GDM1 (cell line): ENCODE measurements at regions not wholly inside any gene's neighbourhood (a gene's known extent, or its start where the extent isn't known, plus 50 kb on each side); places are given as distances from the start of the nearest gene placed in this dataset.
"Not testable (repeated sequence)": the region's sequence is repeated elsewhere in the genome, so short reads cannot be mapped to it uniquely, and the experiment has no call there.

Source experiments
- DNase-seq: peaks from one replicate; lab custom pipeline; 2025; lab: John Stamatoyannopoulos, UW

DNA sequence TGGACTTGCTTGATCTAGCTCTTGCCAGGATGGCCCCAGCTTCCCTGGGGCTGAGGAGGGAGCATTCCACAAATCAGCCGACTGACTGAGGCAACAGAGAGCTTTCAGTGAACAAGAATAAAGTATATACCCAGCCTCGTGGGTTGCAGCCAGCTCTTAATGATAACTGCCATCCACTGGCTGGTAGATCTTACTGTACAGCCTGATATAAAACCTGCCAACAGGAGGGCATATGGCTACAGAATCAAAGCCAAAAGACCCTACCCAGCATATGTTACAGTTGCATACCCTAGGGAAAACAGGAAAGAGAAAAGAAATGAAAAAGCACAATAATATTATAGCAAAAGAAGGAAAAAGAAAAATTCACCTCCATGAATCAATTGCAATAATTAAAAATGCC, 775.9 kb upstream of the KIF2B start:
- no peak for DNase-seq

DNA sequence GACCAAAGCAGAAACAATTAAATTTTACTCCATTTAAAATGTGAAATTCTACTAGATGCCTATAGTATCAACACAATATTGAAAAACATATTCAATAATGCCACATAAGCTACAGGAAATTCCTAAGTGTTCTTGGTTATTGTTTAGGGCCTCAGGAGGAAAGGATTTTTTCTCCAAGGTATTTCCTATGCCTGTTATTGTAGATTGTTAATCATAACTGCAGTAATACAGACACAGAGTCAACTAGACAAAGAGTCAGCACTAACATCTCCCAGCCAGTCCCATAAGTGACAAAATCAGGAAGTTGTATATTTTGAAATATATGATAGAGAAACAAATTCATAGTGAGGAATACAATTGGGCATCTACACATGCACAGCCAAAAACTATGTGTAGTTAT, 782.7 kb upstream of the KIF2B start:
- DNase-seq = no peak

DNA sequence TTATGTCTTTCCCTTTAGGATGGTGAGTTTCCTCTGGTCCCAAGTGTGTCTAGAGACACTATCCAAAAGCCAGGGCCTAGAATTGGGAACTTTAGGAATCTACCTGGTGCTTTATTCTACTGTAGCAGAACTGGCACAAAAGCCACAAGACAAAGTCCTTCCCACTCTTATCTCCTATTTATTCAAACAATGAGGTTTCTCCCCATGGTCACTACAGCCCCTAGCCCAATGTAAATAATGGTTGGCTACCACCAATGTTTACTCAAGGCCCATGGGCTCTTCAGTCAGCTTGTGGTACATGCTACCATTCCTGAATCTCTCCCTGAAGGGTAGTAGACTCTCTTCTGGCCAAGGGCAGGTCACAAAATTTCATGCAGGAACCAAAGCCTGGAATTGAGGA, 789.4 kb upstream of the KIF2B start:
- no peak for DNase-seq

DNA sequence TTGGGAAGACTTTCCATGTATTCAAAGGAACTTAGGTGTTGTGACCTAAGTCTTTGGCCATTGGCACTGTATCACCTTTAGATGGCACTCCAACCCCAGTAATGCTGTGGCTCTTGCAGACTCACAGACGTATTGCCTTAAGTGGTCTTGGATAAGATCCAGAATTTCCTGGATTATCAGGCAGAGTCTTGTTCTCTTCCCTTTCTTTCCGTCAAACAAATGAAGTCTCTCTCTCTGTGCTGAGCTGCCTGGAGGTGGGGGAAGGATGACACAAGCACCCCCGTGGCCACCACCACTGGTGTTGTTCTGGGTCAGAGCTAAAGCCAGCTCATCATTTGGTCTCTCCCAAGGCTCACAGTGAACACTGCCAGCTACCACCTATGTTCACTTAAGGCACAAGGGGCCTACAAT, 789.9 kb upstream of the KIF2B start:
- DNase-seq = peak; percentile 7

DNA sequence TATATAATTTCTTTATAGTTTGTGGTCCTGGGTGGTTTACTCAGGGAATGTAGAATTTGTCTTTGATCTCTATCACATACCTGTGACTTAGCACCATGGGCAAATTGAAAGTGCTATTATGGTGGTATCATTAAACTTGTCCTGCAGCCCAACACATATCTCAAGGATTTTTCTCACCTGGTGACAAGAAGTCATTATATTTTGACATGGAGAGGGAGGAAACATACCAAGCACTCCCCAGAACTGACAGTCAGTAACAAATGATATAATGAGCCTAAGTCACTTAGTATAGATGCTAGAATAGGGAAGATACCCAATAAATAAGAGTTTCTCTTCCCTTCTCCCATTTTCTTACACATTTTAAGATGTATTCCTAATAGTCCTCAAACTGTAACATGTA, 805.5 kb upstream of the KIF2B start:
- DNase-seq = no peak

DNA sequence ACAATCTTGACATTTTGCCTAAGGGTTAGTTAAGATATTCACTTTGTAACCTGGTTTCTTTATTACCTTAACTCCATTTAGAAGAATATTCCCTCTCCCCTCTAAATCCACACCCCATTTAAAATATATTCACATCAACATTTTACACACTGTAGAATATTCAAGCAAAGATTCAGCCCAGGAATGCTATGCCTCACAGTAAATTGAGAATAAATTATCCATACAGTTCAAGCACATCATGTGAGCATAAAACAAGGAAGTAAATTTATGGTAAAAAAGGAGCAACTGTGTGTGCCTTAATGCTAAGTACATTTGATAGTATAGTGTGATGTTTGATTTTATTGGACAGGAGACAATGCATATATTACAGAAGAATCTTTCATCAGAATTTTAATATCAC, 806.6 kb upstream of the KIF2B start:
- no peak for DNase-seq

DNA sequence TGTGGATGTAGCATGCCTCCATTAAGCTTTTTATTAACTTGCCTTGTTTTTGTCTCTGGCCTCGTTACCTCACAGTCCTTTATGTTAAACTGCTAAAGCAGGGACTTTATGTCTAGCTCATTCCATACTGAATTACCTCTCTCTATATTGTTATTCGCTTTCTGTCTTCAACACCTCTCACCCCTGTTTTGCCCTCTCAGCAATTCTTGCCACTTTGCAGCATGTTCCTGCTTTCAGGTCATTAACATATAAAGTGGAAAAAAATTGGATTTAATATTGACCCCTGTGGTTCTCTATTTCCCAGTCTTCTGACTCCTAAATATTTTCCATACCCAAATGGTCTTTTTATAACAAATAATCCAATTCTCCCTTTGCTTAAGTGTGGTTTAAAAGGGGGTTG, 810.4 kb upstream of the KIF2B start:
- DNase-seq = no peak

DNA sequence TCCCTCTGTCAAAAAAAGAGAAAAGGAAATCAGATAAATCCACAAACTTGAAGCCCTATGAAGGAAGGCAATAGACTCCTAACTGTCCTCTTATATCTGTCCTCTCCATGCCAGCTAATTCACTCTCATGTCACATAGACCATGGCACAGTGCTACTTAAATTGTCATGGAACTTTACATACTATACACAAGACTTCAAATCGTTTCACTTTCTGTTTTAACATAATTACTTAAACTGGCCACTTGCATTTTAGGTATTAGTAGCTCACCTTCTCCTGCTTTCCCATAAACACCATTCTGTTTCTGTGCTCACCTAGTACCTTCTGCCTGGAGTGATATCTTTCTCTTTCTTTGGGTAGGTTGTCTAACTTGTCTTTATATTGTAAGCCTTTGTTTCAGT, 816.7 kb upstream of the KIF2B start:
- no peak for DNase-seq

DNA sequence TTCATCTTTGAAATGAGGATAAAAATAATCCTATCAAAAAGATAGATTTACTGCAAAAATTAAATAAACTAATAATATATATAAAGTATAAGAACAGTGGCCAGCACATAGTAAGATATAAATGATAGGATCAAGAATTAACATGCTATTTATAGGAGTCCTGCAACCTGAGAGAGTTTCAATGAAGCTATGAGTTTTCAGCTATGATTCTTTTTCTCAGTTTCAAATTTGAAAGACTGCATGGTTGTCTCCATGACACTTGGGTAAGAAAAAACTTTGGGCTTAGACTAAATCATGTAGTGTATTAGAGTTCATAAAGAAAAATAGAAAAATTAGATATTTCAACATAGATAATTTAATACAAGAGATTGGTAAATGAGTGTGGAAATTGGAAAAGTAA, 817.8 kb upstream of the KIF2B start:
- no peak for DNase-seq

DNA sequence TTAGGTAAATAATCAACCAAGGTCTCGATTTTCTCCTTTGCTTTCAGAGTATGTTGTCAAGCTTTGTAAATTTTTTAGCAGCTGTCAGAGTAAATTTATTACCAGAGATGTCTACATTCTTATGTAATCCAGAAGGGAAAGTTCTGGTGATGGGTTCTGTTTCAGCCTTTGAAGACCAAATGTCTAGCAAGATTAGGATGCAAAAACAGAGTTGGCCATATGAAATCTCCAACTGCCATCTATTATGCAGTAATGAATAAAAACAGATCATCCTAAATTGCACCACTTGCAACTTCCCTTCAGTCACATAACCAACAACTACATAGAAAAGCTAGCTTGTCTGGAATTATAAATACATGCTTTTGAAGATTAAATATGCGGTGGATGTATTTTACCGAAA, 826.8 kb upstream of the KIF2B start:
- DNase-seq = no peak

DNA sequence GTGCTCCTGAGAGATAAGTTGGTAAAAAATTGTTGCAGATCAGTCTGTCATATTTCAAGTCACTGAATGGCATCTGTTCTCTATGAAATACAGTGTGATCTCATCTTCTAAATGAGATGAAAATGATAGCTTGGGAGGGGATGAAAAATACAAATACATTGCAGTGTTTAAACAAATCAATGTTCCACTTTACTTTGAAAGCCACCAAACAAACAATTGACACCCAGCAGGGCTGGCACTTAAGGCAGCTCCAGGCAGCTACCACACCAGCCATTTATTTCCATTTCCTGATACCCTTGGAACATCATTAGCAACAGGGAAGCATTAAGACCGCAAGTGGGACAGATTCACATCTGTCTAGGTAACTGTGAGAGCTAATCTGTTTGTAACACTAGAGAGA, 827.6 kb upstream of the KIF2B start:
- no peak for DNase-seq

DNA sequence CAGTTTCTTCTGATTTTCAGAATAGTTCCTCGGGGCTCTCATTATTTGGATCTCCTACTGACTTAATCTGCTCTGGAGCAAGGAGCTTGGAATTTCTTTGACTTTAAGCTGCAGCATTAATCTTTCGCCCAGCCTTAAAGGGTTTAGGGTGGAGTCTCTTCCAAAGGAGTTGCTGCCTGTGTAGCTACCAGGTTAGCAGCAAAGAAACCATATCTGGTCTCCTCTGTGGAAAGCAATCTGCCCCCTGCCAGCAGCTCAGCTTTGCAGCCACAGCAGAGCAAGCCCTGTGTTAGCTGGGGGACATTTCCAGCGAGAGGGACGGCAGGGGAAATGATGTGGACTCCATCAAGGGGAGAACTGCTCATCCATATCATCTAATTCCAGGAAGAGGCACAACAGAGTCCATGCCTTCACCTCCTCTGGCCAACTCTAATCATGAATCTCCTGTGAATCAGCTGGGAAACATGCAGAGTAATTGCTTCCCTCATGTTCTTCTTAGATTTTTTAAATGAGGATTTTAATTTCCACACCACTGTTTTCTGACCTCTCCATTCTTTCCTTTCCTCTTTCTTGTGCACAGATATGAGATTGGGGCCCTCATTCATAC, 827.6 kb upstream of the CA10 start:
- DNase-seq = no peak

DNA sequence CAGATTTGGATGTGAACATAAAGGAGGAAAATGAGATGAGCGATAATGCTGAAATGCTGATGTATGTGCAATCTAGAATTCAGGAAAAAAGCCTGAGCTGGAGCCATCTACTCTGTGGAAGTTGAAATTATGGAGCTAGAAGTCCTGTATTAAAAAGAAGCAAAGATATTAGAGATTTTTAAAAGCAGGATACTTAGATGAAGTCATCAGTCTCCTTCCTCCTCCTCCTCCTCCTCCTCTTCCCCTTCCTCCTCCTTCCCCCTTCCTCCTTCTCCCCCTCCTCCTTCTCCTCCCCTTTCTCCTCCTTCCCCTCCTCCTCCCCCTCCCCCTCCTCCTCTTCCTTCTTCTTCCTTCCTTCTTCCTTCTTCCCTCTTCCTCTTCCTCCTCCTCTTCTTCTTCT, 823.8 kb upstream of the CA10 start:
- DNase-seq = no peak

DNA sequence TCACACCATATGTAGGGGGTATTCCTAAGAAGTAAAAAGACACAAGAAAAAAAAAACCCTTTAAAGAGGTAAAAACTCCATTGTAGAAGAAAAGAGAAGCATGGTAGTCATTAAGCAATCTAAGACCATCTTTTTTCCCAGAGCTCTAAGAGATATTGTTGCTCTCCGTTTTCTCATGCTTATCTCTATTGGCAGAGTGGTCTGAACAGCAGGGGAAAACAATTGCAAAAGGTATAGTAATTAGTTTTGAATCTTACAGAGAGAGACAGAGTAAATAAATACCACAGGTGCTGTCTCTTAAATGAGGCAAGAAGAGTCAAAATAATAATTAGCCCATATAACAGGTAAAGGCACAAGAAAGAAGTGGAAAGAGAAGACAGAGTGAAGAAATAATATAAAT, 821.4 kb upstream of the CA10 start:
- DNase-seq = no peak

DNA sequence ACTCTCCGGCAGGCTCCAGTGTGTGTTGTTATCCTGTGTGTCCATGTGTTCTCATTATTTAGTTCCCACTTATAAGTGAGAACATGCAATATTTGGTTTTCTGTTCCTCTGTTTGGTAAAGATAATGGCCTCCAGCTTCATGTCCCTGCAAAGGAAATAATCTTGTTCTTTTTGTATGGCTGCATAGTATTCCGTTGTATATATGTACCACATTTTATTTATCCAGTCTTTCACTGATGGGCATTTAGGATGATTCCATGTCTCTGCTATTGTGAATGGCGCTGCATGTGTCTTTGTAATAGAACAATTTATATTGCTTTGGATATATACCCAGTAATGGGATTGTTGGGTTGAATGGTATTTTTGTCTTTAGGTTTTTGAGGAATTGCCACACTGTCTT, 807.3 kb upstream of the CA10 start:
- DNase-seq = no peak

DNA sequence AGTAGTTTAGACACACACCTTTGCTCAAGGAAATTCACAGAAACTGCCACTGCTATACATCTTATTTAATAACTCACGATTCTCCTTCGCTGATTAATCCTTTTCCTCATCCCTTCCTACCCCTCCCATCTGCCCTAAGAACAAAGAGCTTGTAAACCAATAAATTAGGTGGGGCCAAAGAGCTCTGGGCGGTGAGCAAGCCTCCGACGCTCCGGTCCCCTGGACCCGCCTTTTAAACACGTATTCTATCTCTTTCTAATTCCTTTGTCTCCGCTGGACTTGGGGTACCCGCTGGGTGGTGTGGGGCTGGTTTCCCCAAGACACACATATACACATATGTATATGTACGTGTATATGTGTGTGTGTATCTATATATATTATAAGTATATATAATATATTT, 803.2 kb upstream of the CA10 start:
- not testable (repeated sequence) for DNase-seq

DNA sequence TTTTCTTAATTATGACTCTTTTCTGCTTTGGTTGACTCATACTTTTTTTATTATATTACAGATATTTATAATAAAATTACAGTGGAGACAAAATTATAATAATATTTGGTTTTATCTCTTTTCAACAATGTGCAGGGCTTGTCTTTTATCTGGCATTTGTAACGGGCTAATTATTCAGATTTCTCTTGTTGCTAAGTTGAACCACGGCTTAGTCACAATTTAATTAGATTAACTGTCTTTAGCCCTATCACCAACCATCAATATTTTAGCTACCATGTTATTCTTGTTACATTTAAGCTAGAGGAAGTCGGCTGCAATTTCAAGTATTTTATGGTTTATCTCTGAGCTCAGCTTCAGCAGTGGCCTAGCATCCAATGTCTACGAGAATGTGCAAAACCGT, 798.9 kb upstream of the CA10 start:
- no peak for DNase-seq

DNA sequence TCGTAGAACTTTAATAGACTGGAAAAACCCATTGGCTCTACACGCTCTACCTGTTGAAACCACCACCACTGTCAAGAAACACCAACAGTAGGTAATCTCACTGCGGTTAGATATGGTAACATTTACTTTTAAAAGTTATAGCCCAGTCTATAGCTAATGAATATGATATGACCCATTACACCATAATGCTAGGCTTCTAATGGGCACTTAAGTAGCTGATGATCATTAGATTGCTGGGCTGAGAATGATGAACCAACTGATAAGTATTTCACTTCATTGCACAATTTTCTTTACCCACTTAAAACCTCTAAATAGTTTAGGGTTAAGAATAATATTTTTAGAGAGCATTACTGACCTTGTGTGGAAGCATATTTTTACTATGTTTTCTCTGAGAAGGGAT, 788.9 kb upstream of the CA10 start:
- no peak for DNase-seq

DNA sequence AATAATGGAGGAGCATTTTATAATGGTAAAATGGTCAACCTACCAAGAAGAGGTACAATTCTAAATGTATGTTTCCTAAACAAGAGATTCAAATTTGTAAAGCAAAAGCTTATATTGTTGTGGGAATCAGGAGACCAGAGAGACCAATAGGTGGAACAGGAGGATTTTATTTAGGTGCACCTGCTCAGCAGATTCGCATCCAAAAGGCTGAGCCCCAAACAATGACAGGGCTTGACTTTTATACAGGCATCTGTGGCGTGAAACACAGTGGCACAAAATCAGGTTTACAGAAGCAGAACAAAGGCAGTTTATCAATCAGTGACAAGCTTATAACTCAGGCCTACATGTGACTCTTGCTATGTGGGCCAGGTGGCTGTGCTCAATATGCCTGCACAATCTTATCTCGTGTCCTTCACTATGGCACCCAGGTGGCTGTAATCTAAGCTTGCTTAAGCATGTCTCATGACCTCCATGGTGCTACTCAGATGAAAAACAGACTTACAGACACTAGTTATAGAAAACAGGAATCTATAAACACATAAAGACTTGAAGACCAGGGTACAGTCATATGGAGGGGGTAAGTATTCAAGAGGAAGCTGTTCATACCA, 780.2 kb upstream of the CA10 start:
- DNase-seq = no peak

DNA sequence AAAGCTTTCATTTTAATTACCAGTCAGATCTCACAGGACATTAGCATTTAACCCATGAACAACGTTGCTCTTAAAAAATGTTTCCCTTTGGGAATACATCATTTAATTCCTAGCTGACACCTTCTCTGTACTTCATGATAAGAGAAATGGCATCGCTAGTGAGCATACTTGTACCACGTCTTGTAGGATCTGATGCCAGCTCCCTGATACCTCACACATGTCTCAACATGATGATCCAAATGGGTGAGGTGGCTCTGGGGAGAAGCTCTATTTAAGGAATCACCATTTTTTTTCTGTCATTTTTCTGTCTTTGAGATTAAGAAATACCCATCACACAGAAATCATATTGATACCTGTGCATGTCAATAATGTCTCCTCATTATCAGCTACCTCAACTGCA, 772.1 kb upstream of the CA10 start:
- DNase-seq = no peak

DNA sequence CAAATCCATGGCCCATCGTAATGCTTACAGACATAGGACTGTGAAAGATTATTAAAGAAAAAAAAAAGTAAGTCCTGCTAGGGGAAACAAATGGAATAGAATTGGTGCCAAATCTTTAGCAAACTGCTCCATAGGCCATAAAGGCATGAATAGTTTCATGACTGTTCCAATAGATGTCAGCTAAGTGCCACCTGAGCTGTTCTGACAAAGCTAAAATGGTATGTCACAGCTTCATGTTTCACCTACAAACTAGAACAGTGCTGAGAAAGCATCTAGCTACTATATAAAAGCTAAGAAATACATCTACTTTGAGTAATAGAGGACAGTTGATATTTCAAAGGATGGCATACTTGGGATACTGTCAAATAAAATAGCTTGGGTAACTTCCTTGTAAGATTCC, 771.6 kb upstream of the CA10 start:
- DNase-seq = no peak

DNA sequence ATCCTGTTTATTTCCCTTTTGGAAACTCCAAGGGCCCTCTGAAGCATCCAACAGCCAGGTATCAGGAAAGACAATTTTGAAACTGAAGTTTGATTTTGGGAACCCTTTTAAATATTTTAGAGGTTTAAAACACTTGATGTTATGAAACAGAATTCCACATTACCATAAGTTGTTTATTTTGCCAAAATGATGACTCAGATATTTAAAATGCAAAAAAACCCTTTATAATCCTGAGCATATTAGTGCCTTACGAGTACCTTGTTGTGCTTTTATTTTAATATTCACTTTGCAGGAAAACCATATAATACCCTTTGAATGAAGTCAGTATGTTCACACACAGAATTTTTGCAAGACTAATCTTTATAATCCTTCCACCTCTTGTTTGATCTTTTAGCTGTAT, 765.1 kb upstream of the CA10 start:
- DNase-seq = no peak

DNA sequence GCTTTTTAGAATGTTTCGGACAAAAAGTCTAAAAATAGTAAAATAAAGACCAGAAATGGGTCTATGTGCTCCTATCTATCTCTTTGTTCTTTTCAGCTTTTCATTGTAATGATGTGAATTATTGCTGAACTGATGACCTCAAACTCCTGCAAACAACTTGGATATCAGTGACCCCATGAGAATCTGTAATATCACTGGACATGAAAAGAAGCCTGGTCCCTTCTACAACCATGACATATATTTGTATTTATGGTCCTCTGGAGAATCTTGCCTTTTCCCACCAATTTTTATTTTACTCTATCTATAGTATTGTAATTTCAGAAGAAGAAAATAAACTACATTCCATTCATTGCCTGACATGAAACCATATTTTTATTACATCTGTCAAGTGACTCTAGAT, 740.7 kb upstream of the CA10 start:
- no peak for DNase-seq

DNA sequence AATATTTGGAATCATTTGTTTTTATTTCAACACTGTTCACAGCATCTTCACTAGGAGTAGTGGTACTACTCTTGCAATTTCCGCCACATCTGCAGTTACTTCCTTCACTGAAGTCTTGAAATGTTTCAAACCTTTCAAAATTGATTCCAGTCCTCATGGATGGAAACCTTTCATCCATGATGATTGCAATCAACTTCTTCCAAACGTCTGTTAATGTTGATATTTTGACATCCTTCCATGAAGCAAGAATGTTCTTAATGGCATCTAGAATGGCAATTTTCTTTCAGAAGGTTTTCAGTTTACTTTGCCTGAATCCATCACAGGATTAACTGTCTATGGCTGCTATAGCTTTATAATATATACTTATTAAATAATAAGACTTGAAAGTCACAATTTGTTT, 736.8 kb upstream of the CA10 start:
- no peak for DNase-seq

DNA sequence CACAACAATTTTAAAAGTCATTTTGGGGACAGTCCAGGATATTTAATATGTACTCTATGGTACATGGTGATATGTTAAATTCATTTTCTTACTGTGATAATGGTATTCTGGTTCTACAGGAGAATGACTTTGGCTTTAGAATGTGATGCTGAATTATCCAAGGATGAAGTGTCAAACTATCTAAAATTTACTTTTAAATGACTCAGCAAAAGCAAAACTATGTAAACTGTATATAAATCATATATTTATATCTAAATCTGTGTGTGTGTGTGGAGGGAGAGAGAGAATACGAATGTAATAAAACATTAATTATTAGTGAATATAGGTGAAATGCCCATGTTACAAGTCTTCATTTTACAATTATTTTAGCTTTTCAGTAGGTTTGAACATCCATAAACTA, 733.8 kb upstream of the CA10 start:
- no peak for DNase-seq
